HG03139 (cell line): ENCODE measurements at regions not wholly inside any gene's neighbourhood (a gene's known extent, or its start where the extent isn't known, plus 50 kb on each side); places are given as distances from the start of the nearest gene placed in this dataset.

Experiments used
- ATAC-seq: cut with Tn5 transposase; IDR thresholded peaks from one replicate; pipeline ENCODE4 v1.9.1; 2021; ENCODE audit not compliant: unreplicated experiment

DNA sequence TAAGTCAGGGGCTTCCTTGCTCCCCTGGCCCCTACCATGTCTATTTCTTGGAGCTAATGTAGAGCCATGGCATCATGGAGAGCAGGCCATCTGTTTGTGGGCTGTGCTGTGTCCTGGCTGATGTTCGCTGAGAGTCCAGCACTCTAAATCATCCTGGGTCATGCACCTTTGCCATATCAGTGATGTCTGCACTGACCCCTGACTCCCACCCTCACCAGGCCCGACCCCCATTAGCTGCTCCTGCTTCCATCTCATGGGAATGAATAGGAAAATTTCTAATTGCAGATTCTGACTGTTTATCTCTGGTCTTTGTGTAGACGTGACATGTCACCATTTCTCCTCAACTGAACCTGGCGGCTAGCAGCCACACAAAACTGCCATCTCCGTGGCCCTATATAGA is 236.9 kb downstream of the NSG2 start:
- ATAC-seq, result no peak

DNA sequence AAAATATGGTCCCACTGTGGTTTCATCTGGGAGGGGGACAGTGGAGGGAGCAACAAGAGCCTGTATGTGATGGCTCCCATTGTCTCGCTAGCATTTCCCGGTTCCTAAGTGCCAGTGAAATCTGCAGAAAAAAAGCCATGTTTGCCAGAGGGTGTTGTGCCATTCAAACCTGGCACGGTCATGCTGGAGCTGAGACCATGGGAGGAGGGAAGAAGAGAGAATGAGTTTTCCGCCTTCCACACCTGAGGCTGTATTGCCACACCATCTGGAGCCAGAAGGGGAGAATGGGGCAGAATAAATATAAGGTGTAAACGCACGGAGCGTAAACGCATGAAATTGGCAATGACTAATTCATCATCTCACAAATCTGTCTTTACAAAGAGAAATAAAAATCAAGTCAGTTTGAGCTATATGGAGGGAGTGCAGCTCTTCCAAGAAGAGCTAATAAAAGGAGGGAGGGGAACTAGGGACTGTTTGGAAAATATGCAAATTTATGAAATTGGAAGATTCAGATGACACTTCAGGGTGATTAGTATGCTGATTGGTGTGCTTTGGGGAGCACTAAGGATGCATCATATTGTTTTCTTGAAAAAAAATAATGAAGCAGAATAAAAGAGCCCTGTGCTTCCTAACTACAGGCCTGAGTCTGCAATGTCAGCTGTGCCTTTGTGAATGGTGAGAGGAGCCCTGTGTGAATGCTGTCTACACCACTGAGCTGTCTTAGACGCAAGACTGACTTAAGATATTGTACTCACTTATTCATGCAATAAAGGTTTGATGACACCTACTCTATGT is 237.9 kb downstream of the NSG2 start:
- ATAC-seq, result no peak

DNA sequence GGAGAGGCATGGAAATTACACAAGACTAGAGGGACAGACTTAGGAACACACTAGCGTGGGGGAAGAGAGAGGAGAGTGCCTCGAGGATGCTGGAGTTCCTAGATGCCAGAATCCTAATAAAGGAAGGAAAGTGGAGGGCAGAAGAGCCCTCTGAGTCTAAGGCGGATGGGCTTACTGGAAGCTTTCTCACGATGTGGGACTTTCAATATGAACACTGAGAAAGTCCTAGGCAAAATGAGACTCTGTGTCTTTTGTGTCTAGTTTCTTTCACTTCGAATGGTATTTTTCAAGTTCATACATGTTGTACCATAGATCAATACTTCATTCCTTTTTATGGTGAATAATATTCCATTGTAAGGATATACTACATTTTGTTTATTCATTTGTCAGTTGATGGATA is 239.4 kb downstream of the NSG2 start:
- ATAC-seq, result no peak

DNA sequence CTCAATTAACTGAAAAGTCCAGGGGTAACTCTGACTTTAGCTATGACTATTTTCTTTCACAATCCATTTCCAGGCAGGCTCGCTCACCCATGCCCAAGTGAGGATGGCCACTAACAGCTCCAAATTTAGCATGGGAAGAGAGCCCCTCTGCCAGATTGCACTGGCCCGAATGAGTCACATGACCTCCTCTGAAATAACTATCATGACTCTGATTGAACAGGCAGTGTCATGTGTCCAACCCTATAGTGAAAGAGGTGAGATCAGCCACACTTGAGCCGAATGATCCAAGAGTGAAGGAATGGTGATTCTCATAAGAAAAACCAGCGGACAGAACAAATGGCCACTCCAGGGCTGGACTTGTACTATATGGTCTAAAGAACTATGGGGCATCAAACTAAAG is 242.3 kb downstream of the NSG2 start:
- ATAC-seq, result no peak

DNA sequence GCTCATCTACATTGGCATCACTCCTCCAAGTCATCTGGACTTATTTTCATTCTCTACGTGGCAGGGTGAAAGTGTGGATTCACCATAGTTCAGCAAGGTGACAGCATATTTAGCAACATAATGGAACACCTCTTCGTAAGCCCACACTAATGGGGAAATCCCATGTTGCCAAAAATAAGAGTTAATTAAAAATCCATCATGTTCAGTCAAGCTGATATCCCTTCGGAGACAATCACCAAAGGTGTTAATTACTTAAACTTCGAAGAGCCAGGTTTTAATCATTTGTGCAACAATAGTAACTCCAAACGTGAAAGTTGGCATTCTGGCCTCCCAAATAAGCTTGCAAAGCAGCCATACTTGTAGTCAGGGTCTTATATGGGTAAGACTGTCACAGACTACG is 242.9 kb downstream of the NSG2 start:
- ATAC-seq, result no peak

DNA sequence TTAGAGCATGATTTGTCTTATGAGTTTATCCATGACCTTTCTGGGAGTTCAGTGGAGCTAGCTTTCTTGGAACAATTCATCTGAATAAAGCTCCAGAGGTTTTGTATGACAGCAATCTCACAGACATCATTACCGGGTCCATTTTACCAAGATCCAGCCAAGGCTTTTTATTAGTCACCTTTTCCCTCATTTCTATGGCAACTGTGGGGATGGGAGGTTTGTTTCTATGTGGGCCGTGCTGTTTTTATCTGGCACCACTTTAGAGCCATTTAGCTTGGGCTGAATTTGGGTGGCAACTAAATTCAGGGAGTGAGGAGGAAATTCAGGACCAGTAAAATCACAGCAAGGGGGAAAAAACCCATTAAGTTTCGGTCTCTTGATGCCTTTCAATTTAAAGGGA is 245.7 kb downstream of the NSG2 start:
- no peak for ATAC-seq

DNA sequence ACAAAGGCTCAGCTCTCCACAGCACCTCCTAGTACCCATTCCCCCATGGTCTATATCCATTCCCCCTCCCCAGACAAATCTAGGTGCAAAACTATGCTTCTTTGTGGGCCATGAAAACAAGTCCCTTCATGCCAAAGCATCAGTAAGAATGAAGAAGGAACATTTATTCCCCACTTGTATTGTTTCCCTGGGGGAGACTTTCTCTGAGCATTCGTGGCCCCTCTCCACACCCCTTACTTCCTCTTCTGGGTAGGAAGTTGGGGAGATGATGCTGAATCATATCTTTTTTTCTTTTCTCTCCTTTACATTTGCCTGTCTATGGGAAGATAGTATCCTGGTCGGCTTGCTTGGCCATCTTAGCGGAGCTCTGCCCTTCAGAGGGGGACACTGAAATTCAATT is 246.8 kb downstream of the NSG2 start:
- ATAC-seq, result no peak

DNA sequence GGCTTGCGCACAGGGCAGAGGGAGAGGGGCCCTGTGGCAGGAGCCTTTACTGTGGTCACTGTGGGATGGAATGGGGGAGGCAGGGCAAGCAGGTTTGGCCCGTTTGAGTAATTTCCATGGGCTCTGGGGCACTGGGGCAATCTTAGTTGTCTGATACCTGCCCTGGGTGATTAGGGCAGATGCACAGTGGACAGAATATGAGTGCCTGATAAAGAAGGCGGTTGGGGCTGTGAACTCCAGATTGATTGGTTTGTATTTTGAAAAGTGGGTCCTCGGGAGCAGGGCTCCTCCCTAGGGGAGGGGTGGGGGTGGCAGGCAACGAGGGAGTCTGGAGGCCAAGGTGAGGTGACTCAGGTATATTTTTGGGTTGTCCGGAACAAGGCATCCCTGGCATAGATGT is 247.5 kb downstream of the NSG2 start:
- ATAC-seq, result no peak

DNA sequence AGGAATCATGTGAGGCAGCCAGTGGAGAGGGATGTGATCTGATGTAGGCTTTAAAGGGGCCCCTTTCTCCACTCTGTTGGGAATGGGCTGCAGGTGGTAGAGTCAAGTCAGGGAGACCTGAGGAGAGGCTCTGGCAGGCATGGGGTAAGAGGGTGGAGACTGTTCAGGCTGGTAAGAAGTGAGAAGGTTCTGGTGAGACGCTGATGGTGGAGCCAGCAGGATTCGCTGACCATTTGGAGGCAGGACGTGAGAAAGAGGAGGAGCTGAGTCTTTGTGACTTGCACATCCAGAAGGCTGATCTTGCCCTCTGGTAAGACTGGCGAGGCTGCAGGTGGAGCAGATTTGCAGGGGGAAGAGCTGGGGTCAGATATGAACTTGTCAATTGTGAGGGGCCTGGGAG is 248.0 kb downstream of the NSG2 start:
- ATAC-seq, result no peak

DNA sequence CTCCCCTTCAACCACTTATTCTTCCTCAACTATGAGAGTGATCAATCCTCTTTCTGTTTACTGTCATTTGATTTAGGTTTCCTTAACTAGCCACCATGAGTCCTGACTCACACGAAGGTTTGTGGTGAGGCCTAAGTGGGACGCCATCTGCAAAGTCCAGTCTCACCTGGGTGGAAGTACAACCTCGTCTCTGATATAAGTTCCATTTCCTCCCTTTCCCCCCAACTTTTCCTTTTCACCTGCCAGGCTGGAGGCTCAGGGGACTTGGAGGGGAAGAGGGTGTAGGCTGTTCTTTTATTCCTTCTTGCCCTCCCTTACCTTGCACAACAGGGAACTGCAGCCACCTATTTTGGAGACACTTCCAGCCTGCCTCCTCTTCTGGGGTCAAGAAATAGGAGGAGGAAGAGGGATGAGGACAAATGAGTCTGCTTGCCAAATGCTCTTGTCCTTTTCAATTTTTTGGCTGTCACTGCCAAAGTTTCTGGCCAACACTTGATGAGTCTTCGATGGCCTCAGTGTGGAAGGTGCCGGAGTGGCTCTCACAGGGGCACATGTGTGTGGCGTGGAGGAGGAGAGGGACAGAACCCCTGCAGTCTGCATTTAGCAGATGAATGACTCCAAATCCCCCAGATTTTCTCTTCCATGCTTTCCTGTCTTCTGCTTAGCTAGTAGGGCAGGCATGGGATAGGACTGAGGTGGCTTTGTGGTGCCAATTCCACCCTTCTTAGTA is 249.6 kb downstream of the NSG2 start:
- ATAC-seq, result no peak

DNA sequence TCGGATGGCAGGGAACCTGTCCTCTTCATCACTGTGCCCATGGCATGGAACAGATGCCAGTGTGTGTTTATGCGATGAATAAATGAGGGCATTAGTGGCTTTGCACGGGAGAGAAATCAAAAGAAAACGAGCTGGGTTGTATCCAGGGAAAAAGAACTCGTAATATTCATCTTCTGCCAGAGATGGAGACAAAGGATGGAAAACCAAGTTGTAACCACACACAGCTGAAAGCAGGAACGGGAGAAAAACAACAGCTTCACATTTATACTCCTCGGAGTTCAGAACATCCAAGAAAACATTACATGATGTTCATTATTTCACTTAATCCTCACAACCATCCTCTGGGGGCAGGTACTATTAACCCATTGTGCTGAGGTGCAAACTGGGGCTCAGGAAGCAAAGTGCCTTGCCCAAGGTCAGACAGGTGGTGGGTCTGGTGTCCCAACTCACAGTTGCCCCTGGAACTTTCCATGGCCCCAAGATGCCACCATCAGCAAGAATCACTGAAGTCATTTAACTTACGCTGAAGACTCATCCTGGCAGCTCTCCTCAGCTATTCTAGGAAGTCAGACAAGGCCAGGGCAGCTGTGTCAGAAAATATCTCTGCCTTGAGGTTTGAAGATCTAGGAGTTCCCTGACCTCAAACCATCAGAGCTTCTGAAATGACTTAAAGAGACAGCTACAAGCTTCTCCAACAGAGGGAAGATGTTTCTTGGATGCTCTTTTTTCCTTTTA is 250.4 kb downstream of the NSG2 start:
- no peak for ATAC-seq

DNA sequence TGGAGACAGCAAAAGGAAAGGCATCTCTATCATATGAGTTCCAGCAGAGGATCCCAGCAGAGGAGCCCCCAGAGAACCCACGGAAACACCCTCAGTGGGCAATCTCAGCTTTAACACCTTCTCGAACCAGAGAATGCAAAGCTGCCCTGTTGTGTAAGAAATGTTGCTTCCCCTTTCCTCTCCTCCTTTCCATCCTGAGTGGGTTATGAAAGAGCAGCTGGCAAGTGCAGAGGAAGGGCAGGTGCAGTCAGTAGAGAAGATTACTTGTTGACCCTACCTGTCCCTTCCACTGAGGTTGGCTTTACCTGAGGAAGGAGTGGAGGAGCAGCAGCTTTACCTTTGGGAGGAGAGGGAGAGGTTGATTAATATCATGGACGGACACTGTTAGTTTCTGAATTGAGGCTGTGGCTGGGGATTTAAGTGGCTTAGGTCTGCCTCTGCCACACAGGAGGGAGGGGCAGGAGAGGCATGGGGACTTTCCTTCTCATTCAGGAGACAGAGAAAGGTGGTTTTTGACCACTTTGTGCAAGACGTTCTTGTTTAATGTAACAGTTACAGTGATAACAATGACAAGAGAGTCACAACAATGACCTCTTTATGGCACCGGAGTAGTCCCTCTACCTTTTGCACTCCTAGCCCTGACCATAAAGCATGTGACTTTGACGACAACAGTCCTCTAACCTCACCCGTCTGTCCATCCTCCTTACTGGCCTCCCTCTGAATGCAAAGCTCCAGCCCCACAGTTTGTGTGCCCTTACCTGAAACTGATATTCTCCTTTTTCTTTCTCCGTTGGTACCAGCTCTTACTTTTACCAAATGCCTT is 254.8 kb downstream of the NSG2 start:
- ATAC-seq, result no peak

DNA sequence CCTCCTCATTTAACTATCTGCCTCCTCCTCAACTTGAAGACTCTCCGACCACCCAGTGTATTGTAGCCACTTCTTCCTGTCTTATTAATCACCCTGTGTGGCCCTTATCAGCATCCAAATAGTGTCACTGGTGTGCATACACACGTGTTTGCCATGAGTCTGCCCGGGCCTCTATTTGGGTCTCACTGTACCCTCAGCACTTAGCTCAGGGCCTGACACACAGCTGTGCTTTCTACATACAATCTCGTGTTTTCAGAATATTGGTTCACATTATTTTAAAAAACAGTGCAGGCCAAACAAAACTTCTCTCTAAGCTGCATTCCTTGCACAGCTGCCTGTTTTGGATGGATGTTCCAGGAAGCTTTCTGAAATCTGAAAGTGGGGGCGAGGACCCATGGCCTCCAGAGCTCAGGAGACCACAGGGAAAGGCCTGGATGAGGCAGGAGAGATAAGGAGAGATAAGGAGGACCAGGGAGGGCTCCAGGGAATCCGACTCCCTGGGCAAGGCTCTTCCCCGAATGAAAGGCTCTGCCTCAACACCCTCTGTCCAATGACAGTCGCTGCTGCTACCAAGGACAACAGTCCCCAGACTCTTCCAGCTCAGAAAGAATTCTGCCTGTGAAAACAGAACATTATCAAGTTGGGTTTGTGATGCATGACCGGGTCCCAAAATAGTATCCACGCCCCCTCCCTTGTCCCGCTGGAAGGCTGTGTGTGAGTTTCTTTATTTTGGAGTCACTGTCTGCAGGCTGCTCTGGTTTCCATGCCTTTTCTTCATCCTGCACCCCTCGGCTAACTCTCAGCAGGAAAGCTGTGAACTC is 255.6 kb downstream of the NSG2 start:
- ATAC-seq, result no peak

DNA sequence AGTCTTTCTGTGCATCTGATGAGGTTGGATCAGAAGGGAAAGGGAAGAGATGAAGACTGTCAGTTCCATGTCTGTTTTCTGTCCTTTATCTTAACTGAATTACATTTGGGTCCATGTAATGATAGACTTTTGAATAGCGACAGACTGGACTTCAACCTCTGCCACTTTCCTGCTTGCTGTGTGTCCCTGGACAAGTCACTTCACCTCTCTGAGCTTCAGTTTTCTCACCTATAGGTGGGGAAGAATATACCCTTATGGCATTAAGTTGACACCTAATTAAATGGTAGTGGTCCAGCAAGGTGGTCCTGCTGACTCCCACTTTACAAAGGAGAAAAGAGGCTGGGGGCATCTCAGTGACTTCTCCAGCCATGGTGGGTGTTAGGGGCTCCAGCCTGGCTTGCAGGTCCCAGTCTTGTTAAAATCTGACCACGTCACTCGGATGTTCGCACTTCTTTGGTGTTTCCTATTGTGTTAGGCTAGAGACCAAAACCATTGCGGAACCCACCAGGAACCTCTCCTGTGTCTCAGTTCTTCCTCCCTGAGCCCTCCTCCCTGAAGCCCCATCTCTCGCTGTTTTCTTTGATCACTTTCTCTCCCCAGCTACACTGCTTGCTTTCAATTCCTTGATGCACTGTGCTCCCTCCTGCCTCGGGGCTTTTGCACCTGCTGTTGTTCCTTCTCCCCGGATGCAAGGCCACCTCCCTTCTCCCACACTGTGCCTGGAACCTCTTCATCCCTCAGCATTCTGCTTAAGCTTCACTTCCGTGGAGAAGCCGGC is 256.5 kb downstream of the NSG2 start:
- no peak for ATAC-seq

DNA sequence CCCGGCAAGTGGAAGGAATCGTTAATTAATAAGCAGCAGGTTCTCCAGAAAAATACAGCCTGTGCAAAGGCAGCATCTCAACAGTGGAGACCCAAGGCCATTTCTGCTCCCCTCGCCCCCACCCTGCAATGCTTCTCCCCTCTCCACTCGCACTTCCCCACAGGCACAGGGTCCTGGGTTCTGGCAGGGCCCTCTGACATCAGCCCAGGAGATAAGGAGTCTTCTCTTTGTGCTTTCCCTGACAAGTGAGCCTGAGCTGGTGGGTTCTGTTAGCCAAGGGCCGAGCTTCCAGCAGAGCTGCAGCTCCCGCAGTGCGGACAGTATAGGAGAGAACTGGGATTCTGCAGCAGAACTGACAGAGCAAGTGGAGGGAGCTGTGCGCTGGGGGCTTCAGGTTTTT is 257.5 kb downstream of the NSG2 start:
- ATAC-seq, result no peak

DNA sequence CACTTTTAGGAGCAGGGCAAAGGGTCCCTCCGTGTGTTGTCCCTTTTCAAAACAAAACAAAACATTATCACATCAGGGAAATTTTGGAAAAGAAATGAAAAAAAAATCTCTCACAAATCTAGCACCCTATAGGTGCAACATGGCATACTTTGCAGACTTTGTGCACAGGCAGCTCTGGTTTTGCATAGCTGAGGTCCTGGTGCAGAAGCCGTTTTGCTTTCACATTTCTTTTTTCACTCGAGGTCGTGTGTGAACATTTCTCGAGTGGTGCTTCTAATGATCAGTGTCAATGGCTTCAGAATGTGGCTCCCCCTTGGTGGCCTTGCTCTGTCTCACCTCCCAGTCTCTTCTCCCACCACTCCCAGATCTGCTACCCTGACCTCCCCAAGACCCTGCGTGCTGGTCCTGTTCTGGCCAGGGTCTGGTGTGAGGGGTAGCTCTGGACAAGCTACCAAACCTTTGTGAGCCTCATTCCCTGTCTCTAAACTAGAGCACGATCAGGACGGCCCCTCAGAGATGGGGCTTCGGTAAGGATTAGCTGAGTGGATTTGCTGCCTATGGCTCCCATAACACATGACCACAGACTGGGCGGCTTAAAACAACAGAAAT is 258.0 kb downstream of the NSG2 start:
- no peak for ATAC-seq

DNA sequence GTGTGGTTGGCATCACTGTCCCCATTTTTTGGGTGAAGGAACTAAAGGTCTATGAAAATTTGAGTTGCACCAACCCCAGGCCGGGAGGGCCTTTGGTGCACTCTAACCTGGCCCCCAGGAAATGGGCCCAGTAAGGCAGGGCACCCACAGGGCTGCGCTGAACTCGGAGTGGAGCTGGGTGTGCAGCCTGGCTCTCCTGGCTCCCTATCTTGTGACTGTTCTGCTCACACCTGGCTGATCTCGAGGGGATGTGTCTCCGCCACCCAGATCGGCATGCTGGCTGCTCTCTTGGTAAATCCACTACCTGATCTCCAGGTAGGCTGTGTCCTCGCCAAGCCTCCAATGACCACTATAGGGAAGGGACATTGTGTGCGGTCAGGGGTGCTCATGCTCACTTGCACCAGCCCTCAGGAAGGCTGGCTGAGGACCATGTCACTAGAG is 259.8 kb downstream of the NSG2 start:
- ATAC-seq, result no peak

DNA sequence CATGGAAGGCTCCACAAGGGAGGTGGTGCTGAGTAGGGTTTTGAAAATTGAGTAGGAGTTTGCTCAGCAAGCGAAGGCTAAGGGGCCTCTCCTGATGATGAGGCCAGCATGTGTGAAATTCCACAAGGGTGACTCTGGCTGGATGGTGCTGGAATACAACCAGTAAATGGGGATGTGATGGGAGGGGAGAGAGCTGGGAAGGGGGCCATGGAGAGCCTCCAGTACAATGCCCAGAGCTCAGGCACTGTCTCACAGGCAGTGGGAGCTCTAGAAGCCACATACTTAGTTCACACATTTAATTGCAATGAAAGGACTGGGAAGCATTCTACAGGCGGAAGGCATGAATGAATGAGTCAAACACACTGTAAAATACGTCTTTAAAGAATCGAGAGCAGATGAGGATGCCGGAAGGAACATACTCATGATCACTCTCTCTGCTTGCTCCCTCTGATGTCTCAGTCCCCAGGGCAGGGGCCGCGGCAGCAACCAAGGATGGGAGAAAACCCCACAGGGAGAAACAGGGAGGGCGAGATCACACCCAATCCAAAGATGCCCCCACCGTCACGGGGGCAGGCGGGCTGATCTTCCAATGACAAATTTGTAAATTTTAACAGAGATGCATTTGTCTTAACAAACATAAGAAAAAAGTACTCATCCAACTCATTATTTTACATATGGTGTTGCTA is 261.0 kb downstream of the NSG2 start:
- ATAC-seq, result no peak

DNA sequence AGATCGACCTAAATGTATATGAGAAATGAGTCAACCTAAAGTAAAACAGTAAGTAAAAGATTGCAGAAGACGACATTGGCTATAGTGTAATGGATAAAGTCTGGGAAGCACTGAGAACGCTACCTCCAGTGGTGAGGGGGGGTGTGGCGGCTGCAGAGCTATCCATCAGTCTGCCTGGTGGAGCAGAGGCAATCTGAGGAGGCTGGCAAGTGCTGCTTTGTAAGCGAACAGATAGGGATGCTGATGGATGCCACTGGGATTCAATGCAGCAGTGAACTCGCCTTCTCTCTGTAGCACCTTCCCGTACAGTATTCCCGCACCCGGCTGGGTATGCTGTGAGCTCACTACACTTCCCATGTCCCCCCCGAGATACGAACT is 261.5 kb downstream of the NSG2 start:
- no peak for ATAC-seq
